ENCODE measurements at regions not wholly inside any gene's neighbourhood (a gene's known extent, or its start where the extent isn't known, plus 50 kb on each side); places are given as distances from the start of the nearest gene placed in this dataset.

- Histone ChIP-seq H3K9me3 (no peaks in the 10 kb centered on the region), H3K27me3 (no peaks in the 10 kb centered on the region), H3K36me3 (no peaks in the 10 kb centered on the region), H3K4me1 (no peaks in the 10 kb centered on the region), H3K27ac (no peak overlapping the region), H3K4me3 (replicated peaks in 1 of 3) (no peak overlapping the region)
- TF ChIP-seq POLR2A (IDR thresholded peaks at IDR 0.05) (no peak), CTCF (IDR thresholded peaks at IDR 0.05) (no peak)
- intact Hi-C loops (cut with DNase I), result no loop called here
- 85 to 88% methylated on average over 4 of the region's 4 CpGs for WGBS, 2 donors
- no peak for DNase-seq
Measured at GRCh38 chr16:64711026-64711425, 410.8 kb downstream of the CDH11 start.

- Histone ChIP-seq H3K4me3 (replicated peaks in 1 of 3) (no peak overlapping the region), H3K9me3 (no peaks in the 10 kb centered on the region), H3K27me3 (no peaks in the 10 kb centered on the region), H3K27ac (no peak overlapping the region), H3K36me3 (no peaks in the 10 kb centered on the region), H3K4me1 (no peaks in the 10 kb centered on the region)
- 68 to 81% methylated on average over 2 of the region's 2 CpGs for WGBS, 2 donors
- DNase-seq, result no peak
- no peak for TF ChIP-seq POLR2A (IDR thresholded peaks at IDR 0.05)
- no peak for TF ChIP-seq CTCF (IDR thresholded peaks at IDR 0.05)
- intact Hi-C loops (cut with DNase I), result no loop called here
Measured at GRCh38 chr16:64705443-64705842, 416.4 kb downstream of the CDH11 start.

GRCh38 chr16:64704386-64704785 lies 417.5 kb downstream of the CDH11 start:
- TF ChIP-seq CTCF (IDR thresholded peaks at IDR 0.05) (no peak), POLR2A (IDR thresholded peaks at IDR 0.05) (no peak)
- no peak for DNase-seq
- no peak overlapping the region for H3K27ac ChIP-seq
- H3K4me1 ChIP-seq, result no peaks in the 10 kb centered on the region
- WGBS, 2 donors, result 90% methylated on average over 2 of the region's 2 CpGs
- no peaks in the 10 kb centered on the region for H3K36me3 ChIP-seq
- H3K4me3 ChIP-seq (replicated peaks in 1 of 3), result no peak overlapping the region
- no peaks in the 10 kb centered on the region for H3K27me3 ChIP-seq
- intact Hi-C loops (cut with DNase I), result no loop called here
- no peaks in the 10 kb centered on the region for H3K9me3 ChIP-seq

GRCh38 chr16:64702415-64702814 lies 419.4 kb downstream of the CDH11 start:
- WGBS, 2 donors, result 34 to 37% methylated on average over 1 of the region's 1 CpG
- H3K9me3 ChIP-seq, result no peaks in the 10 kb centered on the region
- H3K36me3 ChIP-seq, result no peaks in the 10 kb centered on the region
- intact Hi-C loops (cut with DNase I), result no loop called here
- H3K4me1 ChIP-seq, result no peaks in the 10 kb centered on the region
- no peaks in the 10 kb centered on the region for H3K27me3 ChIP-seq
- no peak overlapping the region for H3K4me3 ChIP-seq (replicated peaks in 1 of 3)
- no peak overlapping the region for H3K27ac ChIP-seq
- no peak for DNase-seq
- no peak for TF ChIP-seq POLR2A (IDR thresholded peaks at IDR 0.05)
- no peak for TF ChIP-seq CTCF (IDR thresholded peaks at IDR 0.05)

GRCh38 chr16:64700628-64701027 lies 421.2 kb downstream of the CDH11 start:
- H3K36me3 ChIP-seq, result no peaks in the 10 kb centered on the region
- H3K4me1 ChIP-seq, result no peaks in the 10 kb centered on the region
- intact Hi-C loops (cut with DNase I), result no loop called here
- 83 to 86% methylated on average over 1 of the region's 3 CpGs for WGBS, 2 donors
- no peak for DNase-seq
- TF ChIP-seq CTCF (IDR thresholded peaks at IDR 0.05) (no peak), POLR2A (IDR thresholded peaks at IDR 0.05) (no peak)
- no peak overlapping the region for H3K4me3 ChIP-seq (replicated peaks in 1 of 3)
- H3K27me3 ChIP-seq, result no peaks in the 10 kb centered on the region
- H3K27ac ChIP-seq, result no peak overlapping the region
- no peaks in the 10 kb centered on the region for H3K9me3 ChIP-seq

Measured in thyroid gland (tissue), 4 donors.